Osteoblast (primary cell): ENCODE measurements at regions not wholly inside any gene's neighbourhood (a gene's known extent, or its start where the extent isn't known, plus 50 kb on each side); places are given as distances from the start of the nearest gene placed in this dataset.

Experiments used
- DNase-seq: peaks from one replicate; pipeline ENCODE4 v3.0.0; 2011; ENCODE audit warnings: low spot score, mixed read lengths; ENCODE audit not compliant: insufficient read length; ENCODE audit errors: missing footprints
- H2AFZ ChIP-seq: 2 replicates; pipeline ENCODE4 v1.6.0; 2011; ENCODE audit warnings: mild to moderate bottlenecking, low read length
- H3K27ac ChIP-seq: 2 replicates; pipeline ENCODE4 v1.5.1; 2011; ENCODE audit warnings: mild to moderate bottlenecking, low read depth, low read length, moderate library complexity
- H3K27me3 ChIP-seq: 2 replicates; pipeline ENCODE4 v1.6.0; 2012; ENCODE audit warnings: mild to moderate bottlenecking, control low read depth, inconsistent platforms, low read length, moderate library complexity; ENCODE audit not compliant: insufficient read depth
- H3K36me3 ChIP-seq: 2 replicates; pipeline ENCODE4 v1.5.1; 2011; ENCODE audit warnings: mild to moderate bottlenecking, low read length, control low read depth, moderate library complexity; ENCODE audit not compliant: insufficient read depth
- H3K4me1 ChIP-seq: 2 replicates; pipeline ENCODE4 v1.5.1; 2011; ENCODE audit warnings: mild to moderate bottlenecking, low read length, control low read depth, moderate library complexity; ENCODE audit not compliant: insufficient read depth
- H3K4me2 ChIP-seq: 2 replicates; pipeline ENCODE4 v1.6.0; 2011; ENCODE audit warnings: mild to moderate bottlenecking, low read length; ENCODE audit not compliant: insufficient read depth
- H3K4me3 ChIP-seq: fragments of 200-600 bp; sonication (generic); 3 replicates; pipeline ENCODE4 v1.5.1; 2012; ENCODE audit warnings: mild to moderate bottlenecking, low read length, inconsistent platforms; ENCODE audit not compliant: insufficient read depth
- H3K79me2 ChIP-seq: 2 replicates; pipeline ENCODE4 v1.6.0; 2012; ENCODE audit warnings: mild to moderate bottlenecking, low read length, control low read depth, inconsistent platforms; ENCODE audit not compliant: insufficient read depth
- H3K9me3 ChIP-seq: 2 replicates; pipeline ENCODE4 v1.5.1; 2011; ENCODE audit warnings: low read depth, low read length, control low read depth
- H4K20me1 ChIP-seq: 2 replicates; pipeline ENCODE4 v1.6.0; 2012; ENCODE audit warnings: mild to moderate bottlenecking, low read length, control low read depth; ENCODE audit not compliant: insufficient read depth
- TF ChIP-seq, protein P1 (sequence below): IDR thresholded peaks from 2 replicates; pipeline ENCODE4 v1.5.1; 2011; ENCODE audit warnings: mild to moderate bottlenecking, low read depth, low read length, moderate library complexity; ENCODE audit errors: extremely low read depth

DNA sequence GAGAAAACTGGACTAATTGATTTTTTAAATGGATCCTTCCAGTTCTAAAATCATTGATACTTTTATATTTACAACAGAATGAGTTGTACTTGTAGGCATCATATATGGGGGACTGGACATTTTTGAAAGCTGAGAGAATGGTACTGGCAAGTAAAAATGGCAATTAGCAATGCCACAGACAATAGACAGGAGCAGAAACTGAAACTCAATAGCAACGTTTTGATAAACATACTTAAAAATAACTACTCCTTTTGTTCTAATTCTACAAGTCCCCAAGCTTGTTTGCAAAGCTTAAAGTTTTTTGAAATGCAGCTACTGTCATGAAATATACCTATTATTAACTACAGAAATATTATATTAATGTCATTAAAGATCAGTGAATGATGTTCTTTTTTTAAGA lies 52.8 kb upstream of the FBXL7 start:
- H3K27ac ChIP-seq = no peak overlapping the region
- peaks cover 10% of the 10 kb centered on the region for H3K27me3 ChIP-seq
- H3K4me3 ChIP-seq = no peak overlapping the region

GRCh38 chr5:15446552-15446951 lies 53.4 kb upstream of the FBXL7 start:
- Histone ChIP-seq H4K20me1 (peaks cover 3% of the 10 kb centered on the region), H3K27me3 (peaks cover 10% of the 10 kb centered on the region), H3K4me2 (no peak overlapping the region), H3K9me3 (no peaks in the 10 kb centered on the region), H3K4me3 (no peak overlapping the region), H3K36me3 (no peaks in the 10 kb centered on the region), H3K4me1 (no peaks in the 10 kb centered on the region), H3K79me2 (no peaks in the 10 kb centered on the region), H3K27ac (no peak overlapping the region), H2AFZ (no peak overlapping the region)
- peak; percentile 3 for DNase-seq
- TF ChIP-seq, protein P1, sequence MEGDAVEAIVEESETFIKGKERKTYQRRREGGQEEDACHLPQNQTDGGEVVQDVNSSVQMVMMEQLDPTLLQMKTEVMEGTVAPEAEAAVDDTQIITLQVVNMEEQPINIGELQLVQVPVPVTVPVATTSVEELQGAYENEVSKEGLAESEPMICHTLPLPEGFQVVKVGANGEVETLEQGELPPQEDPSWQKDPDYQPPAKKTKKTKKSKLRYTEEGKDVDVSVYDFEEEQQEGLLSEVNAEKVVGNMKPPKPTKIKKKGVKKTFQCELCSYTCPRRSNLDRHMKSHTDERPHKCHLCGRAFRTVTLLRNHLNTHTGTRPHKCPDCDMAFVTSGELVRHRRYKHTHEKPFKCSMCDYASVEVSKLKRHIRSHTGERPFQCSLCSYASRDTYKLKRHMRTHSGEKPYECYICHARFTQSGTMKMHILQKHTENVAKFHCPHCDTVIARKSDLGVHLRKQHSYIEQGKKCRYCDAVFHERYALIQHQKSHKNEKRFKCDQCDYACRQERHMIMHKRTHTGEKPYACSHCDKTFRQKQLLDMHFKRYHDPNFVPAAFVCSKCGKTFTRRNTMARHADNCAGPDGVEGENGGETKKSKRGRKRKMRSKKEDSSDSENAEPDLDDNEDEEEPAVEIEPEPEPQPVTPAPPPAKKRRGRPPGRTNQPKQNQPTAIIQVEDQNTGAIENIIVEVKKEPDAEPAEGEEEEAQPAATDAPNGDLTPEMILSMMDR = no peak

More for the DNA sequence above, 52.8 kb upstream of the FBXL7 start:
- Histone ChIP-seq H3K4me2 (no peak overlapping the region), H3K36me3 (no peaks in the 10 kb centered on the region), H4K20me1 (peaks cover 3% of the 10 kb centered on the region), H3K9me3 (no peaks in the 10 kb centered on the region), H3K4me1 (no peaks in the 10 kb centered on the region), H2AFZ (no peak overlapping the region), H3K79me2 (no peaks in the 10 kb centered on the region)
- DNase-seq = no peak
- TF ChIP-seq, protein P1 = no peak

DNA sequence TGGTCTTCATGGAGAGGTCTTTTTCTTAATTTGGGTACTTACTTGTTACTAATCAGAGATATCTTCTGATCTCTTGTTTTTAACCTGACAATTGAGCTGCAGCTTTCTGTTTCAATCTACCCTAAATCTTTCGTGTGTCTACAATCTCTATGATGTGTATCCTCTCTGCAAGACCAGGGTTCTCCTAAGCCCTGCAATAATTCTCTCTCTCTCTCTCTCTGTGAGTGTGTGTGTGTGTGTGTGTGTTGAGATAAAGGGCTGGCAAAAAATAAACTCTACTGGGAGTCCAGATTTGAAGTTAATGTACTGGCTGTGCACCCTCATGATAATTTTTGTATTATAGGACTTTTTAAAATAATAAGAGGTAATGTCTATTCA lies 57.8 kb upstream of the FBXL7 start:
- Histone ChIP-seq H3K9me3 (no peaks in the 10 kb centered on the region), H3K4me3 (no peak overlapping the region), H3K36me3 (no peaks in the 10 kb centered on the region), H3K27me3 (peaks cover 10% of the 10 kb centered on the region), H3K79me2 (no peaks in the 10 kb centered on the region), H3K4me2 (no peak overlapping the region), H2AFZ (no peak overlapping the region), H3K4me1 (no peaks in the 10 kb centered on the region), H3K27ac (no peak overlapping the region), H4K20me1 (no peaks in the 10 kb centered on the region)
- TF ChIP-seq, protein P1 = no peak
- DNase-seq = no peak

- Histone ChIP-seq H3K4me2 (no peak overlapping the region), H3K79me2 (no peaks in the 10 kb centered on the region), H2AFZ (no peak overlapping the region), H3K36me3 (no peaks in the 10 kb centered on the region), H3K27me3 (peaks cover 10% of the 10 kb centered on the region), H3K4me1 (no peaks in the 10 kb centered on the region), H3K4me3 (no peak overlapping the region), H4K20me1 (no peaks in the 10 kb centered on the region), H3K27ac (no peak overlapping the region), H3K9me3 (no peaks in the 10 kb centered on the region)
- TF ChIP-seq, protein P1 = no peak
- DNase-seq = no peak
Measured at GRCh38 chr5:15441433-15442192, 58.4 kb upstream of the FBXL7 start.
